ENCODE measurements at regions not wholly inside any gene's neighbourhood (a gene's known extent, or its start where the extent isn't known, plus 50 kb on each side); places are given as distances from the start of the nearest gene placed in this dataset.
"Not testable (repeated sequence)": the region's sequence is repeated elsewhere in the genome, so short reads cannot be mapped to it uniquely, and the experiment has no call there.

DNA sequence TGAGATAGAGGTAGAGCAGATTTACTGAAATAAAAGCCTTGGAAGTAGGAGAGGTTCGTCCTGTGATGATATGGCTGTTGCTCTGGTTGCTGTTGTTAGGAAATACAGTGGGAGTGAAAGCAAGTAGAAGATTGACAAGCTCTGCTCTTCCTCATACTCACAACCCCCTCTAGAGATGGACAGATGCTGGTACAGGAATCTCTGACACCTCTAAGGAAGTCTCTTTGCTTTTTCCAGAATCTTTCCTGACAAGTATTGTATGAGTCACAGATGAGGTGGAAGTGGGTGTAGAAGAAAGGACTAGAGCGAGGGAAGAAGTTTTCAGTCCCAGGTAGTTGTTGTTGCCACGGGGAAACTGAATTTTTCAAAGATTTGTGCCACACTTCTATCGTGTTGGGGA lies 337.8 kb downstream of the RPIA start:
- TF ChIP-seq POLR2A (IDR thresholded peaks at IDR 0.05; ENCODE audit: low read length); GATA1 (IDR thresholded peaks at IDR 0.05; ENCODE audit: low read depth, low read length): not testable (repeated sequence)
